K562 (cell line): ENCODE measurements at regions not wholly inside any gene's neighbourhood (a gene's known extent, or its start where the extent isn't known, plus 50 kb on each side); places are given as distances from the start of the nearest gene placed in this dataset.

Source experiments
- ATAC-seq: fragments of 200-7000 bp; cut with Tn5 transposase; 3 replicates; pipeline ENCODE4 v1.9.1; 2020; ENCODE audit warnings: moderate library complexity
- BruUV-seq: library from RNA; stranded (reverse); fragments of 400-500 nt; replicated peaks from 2 replicates; lab custom pipeline; 2021; lab: Mats Ljungman, UMichigan
- CTCF ChIA-PET: fragments of 300-600 bp; formaldehyde crosslinking; extraction: SDS; loops from one replicate; lab custom pipeline; 2021; ENCODE audit warnings: low intra/inter-chr PET ratio; lab: Yijun Ruan, JAX
- POLR2A ChIA-PET: fragments of 300-600, 350-650 bp; sonication (Branson Sonifier 250); formaldehyde crosslinking; extraction: SDS; loops from one replicate; lab custom pipeline; 2021; ENCODE audit warnings: antibody characterized with exemption, inconsistent platforms; lab: Yijun Ruan, JAX
- DNase-seq, 4 experiments: peaks; one replicate each; pipeline versions ENCODE4 v3.0.0 to v3.0.0-alpha.2; 2011 to 2018; ENCODE audit warnings: low spot score in 3 of 4, mixed read lengths in 3 of 4; ENCODE audit errors: extremely low read depth in 1 of 4
- FAIRE-seq: peaks from 2 replicates; lab custom pipeline; 2011; peaks lifted over from hg19 to GRCh38; lab: Jason Lieb, UNC
- H2AFZ ChIP-seq: 2 replicates; pipeline ENCODE4 v1.6.0; 2011; ENCODE audit warnings: low read depth, low read length, control low read depth, inconsistent platforms
- H3K27ac ChIP-seq: fragments of 200-600 bp; 3 replicates; pipeline ENCODE4 v1.8.0; 2011; ENCODE audit warnings: low read depth, mild to moderate bottlenecking, control low read depth, inconsistent platforms, low read length, moderate library complexity, mixed read lengths; ENCODE audit errors: extremely low read depth
- H3K27me3 ChIP-seq, 2 experiments: fragments of 300-600 bp in 1 of 2; 2 replicates in 1 of 2; 3 replicates in 1 of 2; pipeline versions ENCODE4 v1.6.0 to v1.8.0; 2011; ENCODE audit warnings: inconsistent platforms in 2 of 2, low read length in 2 of 2, mild to moderate bottlenecking in 1 of 2, mixed read lengths in 1 of 2, moderate library complexity in 1 of 2; ENCODE audit not compliant: control insufficient read depth in 2 of 2, insufficient read depth in 2 of 2
- H3K36me3 ChIP-seq: fragments of 300-600 bp; 3 replicates; pipeline ENCODE4 v1.8.0; 2011; ENCODE audit warnings: mild to moderate bottlenecking, low read length, inconsistent platforms; ENCODE audit not compliant: control insufficient read depth, insufficient read depth
- H3K4me1 ChIP-seq, 2 experiments: fragments of 200-600 bp in 1 of 2; replicated peaks in 1 of 2; 2 replicates in 1 of 2; 3 replicates in 1 of 2; pipeline versions ENCODE4 v1.5.1 to v1.8.0; 2011; ENCODE audit warnings: inconsistent platforms in 2 of 2, low read length in 2 of 2, mild to moderate bottlenecking in 1 of 2, mixed read lengths in 1 of 2, moderate library complexity in 1 of 2; ENCODE audit not compliant: control insufficient read depth in 2 of 2, insufficient read depth in 2 of 2
- H3K4me2 ChIP-seq: 2 replicates; pipeline ENCODE4 v1.6.1; 2011; ENCODE audit warnings: low read length, control low read depth, inconsistent platforms, mixed read lengths; ENCODE audit not compliant: insufficient read depth
- H3K4me3 ChIP-seq: fragments of 200-600 bp; sonication (generic), shearing (Covaris generic); 2 replicates; pipeline ENCODE4 v1.5.1; 2016; ENCODE audit warnings: control low read depth, inconsistent platforms
- H3K79me2 ChIP-seq: fragments of 200-600 bp; 3 replicates; pipeline ENCODE4 v1.8.0; 2011; ENCODE audit warnings: low read length, inconsistent platforms; ENCODE audit not compliant: control insufficient read depth, insufficient read depth
- H3K9ac ChIP-seq, 2 experiments: 2 replicates each; pipeline versions ENCODE4 v1.6.0 to v1.6.1; 2011; ENCODE audit warnings: low read depth in 2 of 2, low read length in 2 of 2, control low read depth in 1 of 2, inconsistent platforms in 1 of 2, mild to moderate bottlenecking in 1 of 2, mixed read lengths in 1 of 2; ENCODE audit not compliant: insufficient read depth in 1 of 2
- H3K9me1 ChIP-seq: one replicate; pipeline ENCODE4 v1.6.0; 2011; ENCODE audit warnings: inconsistent platforms, mild to moderate bottlenecking, low read length, moderate library complexity; ENCODE audit not compliant: control insufficient read depth, insufficient read depth
- H3K9me3 ChIP-seq: replicated peaks from 2 replicates; pipeline ENCODE4 v1.5.1; 2011; ENCODE audit warnings: low read depth, low read length, inconsistent platforms; ENCODE audit not compliant: control insufficient read depth, insufficient read depth
- H4K20me1 ChIP-seq: replicated peaks from 2 replicates; pipeline ENCODE4 v1.6.1; 2011; ENCODE audit warnings: low read length, inconsistent platforms, mixed read lengths; ENCODE audit not compliant: control insufficient read depth, insufficient read depth
- ETV1 ChIP-seq: fragments of 450-650 bp; conservative IDR thresholded peaks from 2 replicates; pipeline ENCODE4 v1.6.1; 2016; ENCODE audit warnings: missing genetic modification characterization, control low read depth, low read depth, missing compliant biosample characterization
- FOSL1 ChIP-seq: fragments of 200-800 bp; sonication (Bioruptor generic); conservative IDR thresholded peaks from 2 replicates; pipeline ENCODE4 v1.6.1; 2016; ENCODE audit warnings: missing genetic modification characterization, missing compliant biosample characterization
- HDAC3 ChIP-seq: fragments of 450-650 bp; IDR thresholded peaks from 2 replicates; pipeline ENCODE4 v1.6.1; 2018; ENCODE audit warnings: borderline replicate concordance, mild to moderate bottlenecking, moderate library complexity; ENCODE audit not compliant: partially characterized antibody
- POLR2AphosphoS2 ChIP-seq: IDR thresholded peaks from 2 replicates; pipeline ENCODE4 v1.6.1; 2012; ENCODE audit warnings: low read length, improper control_type of control experiment
- SIRT6 ChIP-seq: IDR thresholded peaks from one replicate; pipeline ENCODE4 v1.6.1; 2012; ENCODE audit warnings: low read depth, mild to moderate bottlenecking, control low read depth, inconsistent platforms, low read length, moderate library complexity
- ZBTB17 ChIP-seq: fragments of 450-650 bp; formaldehyde crosslinking; IDR thresholded peaks from 2 replicates; pipeline ENCODE4 v1.4.0; 2020; ENCODE audit warnings: mild to moderate bottlenecking
- ZNF24 ChIP-seq: fragments of 450-650 bp; IDR thresholded peaks from 2 replicates; pipeline ENCODE4 v1.6.1; 2016
- ZNF436 ChIP-seq: fragments of 250-450, 450-650 bp; sonication (Bioruptor Pico); formaldehyde crosslinking; IDR thresholded peaks from 2 replicates; pipeline ENCODE4 v1.7.0; 2020; ENCODE audit warnings: mild to moderate bottlenecking
- ZNF764 ChIP-seq: fragments of 250-450 bp; sonication (Bioruptor Pico); IDR thresholded peaks from 2 replicates; pipeline ENCODE4 v1.4.0; 2020; ENCODE audit warnings: low read depth, mild to moderate bottlenecking, moderate library complexity
- in situ Hi-C: fragments of 300-500 bp; cut with MboI; formaldehyde crosslinking; loops from 4 replicates; pipeline ENCODE4 v1.15.0; 2018; ENCODE audit warnings: inconsistent platforms, mixed read lengths
- intact Hi-C: fragments of 100-400 bp; cut with micrococcal nuclease; formaldehyde crosslinking; loops from 2 replicates; pipeline ENCODE4 v1.14.2; 2022
- TF ChIP-seq, protein P1 (sequence below), 3 experiments: fragments of 200-800 bp in 1 of 3; fragments of 250-450 bp in 1 of 3; fragments of 450-650 bp in 1 of 3; sonication (Bioruptor Pico) in 1 of 3; sonication (Bioruptor generic) in 1 of 3; formaldehyde crosslinking in 1 of 3; IDR thresholded peaks; 2 replicates each; pipeline versions ENCODE4 v1.6.1 to v1.8.0; 2016 to 2022; ENCODE audit warnings: mild to moderate bottlenecking in 2 of 3, missing genetic modification characterization in 2 of 3, missing compliant biosample characterization in 1 of 3, moderate library complexity in 1 of 3
- TF ChIP-seq, protein P2 (sequence below): fragments of 450-650 bp; conservative IDR thresholded peaks from 2 replicates; pipeline ENCODE4 v1.6.1; 2016; ENCODE audit warnings: missing genetic modification characterization, low read depth, mild to moderate bottlenecking, missing compliant biosample characterization, moderate library complexity
- TF ChIP-seq, protein P3 (sequence below): fragments of 450-650 bp; IDR thresholded peaks from 2 replicates; pipeline ENCODE4 v1.6.1; 2017; ENCODE audit warnings: antibody characterized with exemption
- TF ChIP-seq, protein P4 (sequence below): fragments of 450-650 bp; IDR thresholded peaks from 2 replicates; pipeline ENCODE4 v1.6.1; 2017; ENCODE audit warnings: mild to moderate bottlenecking, moderate library complexity

DNA sequence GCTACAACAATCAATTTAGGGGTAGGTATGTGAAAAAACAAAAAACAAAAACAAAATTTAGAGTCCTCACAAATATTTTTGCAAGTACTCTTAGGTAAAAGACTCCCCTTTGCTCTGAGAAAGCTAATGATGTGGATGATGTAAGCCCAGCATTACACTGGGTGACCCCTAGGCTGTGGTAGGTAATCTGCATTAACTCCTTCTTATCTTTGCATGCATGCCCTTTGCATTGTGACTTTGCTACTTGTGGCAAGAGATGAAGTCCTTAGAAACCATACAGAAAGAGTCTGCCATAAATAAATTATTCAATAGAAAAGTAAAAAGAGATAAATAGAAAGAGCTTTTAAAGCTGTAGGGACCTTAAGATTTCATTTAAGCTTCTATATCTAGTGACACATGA lies 159.7 kb upstream of the MBNL1 start:
- Histone ChIP-seq H3K36me3 (no peaks in the 10 kb centered on the region), H2AFZ (peak overlapping the region; percentile 54), H3K4me3 (no peak overlapping the region), H4K20me1 (no peaks in the 10 kb centered on the region), H3K4me1 (peaks cover 0 to 11% of the 10 kb centered on the region in 2 experiments; a peak in 2 of 5 replicates), H3K27ac (peak overlapping the region; percentile 57), H3K9ac (peak overlapping the region in 1 of 2 experiments; percentile 22; a peak in 1 of 4 replicates), H3K9me3 (no peaks in the 10 kb centered on the region), H3K4me2 (0 out of 2 replicates have a peak overlapping the region, but pooled peaks have one; percentile 2), H3K27me3 (no peaks in the 10 kb centered on the region), H3K79me2 (no peaks in the 10 kb centered on the region), H3K9me1 (no peaks in the 10 kb centered on the region)
- no TSS peak for BruUV-seq
- POLR2A ChIA-PET: interaction anchor here (0.7 to 1.2 kb wide), 3 partner anchors 9 to 321 kb away, joined by 3 to 4 read pairs (median 3); no protein-coding TSS in a partner anchor
- intact Hi-C loops: loop anchor here (5.0 kb wide), 1 partner anchor 83 kb away; no protein-coding TSS in a partner anchor
- FAIRE-seq: peak; percentile 95
- ATAC-seq: peak; percentile 98
- in situ Hi-C loops: no loop called here
- DNase-seq: peak; percentile 36 to 86 (median 64)
- CTCF ChIA-PET: no interaction called here
- TF ChIP-seq, protein P1, sequence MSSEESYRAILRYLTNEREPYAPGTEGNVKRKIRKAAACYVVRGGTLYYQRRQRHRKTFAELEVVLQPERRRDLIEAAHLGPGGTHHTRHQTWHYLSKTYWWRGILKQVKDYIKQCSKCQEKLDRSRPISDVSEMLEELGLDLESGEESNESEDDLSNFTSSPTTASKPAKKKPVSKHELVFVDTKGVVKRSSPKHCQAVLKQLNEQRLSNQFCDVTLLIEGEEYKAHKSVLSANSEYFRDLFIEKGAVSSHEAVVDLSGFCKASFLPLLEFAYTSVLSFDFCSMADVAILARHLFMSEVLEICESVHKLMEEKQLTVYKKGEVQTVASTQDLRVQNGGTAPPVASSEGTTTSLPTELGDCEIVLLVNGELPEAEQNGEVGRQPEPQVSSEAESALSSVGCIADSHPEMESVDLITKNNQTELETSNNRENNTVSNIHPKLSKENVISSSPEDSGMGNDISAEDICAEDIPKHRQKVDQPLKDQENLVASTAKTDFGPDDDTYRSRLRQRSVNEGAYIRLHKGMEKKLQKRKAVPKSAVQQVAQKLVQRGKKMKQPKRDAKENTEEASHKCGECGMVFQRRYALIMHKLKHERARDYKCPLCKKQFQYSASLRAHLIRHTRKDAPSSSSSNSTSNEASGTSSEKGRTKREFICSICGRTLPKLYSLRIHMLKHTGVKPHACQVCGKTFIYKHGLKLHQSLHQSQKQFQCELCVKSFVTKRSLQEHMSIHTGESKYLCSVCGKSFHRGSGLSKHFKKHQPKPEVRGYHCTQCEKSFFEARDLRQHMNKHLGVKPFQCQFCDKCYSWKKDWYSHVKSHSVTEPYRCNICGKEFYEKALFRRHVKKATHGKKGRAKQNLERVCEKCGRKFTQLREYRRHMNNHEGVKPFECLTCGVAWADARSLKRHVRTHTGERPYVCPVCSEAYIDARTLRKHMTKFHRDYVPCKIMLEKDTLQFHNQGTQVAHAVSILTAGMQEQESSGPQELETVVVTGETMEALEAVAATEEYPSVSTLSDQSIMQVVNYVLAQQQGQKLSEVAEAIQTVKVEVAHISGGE (CRISPR knock-in tag; IDR thresholded peaks at IDR 0.05): no peak
- TF ChIP-seq, protein P2, sequence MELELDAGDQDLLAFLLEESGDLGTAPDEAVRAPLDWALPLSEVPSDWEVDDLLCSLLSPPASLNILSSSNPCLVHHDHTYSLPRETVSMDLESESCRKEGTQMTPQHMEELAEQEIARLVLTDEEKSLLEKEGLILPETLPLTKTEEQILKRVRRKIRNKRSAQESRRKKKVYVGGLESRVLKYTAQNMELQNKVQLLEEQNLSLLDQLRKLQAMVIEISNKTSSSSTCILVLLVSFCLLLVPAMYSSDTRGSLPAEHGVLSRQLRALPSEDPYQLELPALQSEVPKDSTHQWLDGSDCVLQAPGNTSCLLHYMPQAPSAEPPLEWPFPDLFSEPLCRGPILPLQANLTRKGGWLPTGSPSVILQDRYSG: no peak
- TF ChIP-seq ZNF764 (CRISPR knock-in tag): no peak
- TF ChIP-seq, protein P3, sequence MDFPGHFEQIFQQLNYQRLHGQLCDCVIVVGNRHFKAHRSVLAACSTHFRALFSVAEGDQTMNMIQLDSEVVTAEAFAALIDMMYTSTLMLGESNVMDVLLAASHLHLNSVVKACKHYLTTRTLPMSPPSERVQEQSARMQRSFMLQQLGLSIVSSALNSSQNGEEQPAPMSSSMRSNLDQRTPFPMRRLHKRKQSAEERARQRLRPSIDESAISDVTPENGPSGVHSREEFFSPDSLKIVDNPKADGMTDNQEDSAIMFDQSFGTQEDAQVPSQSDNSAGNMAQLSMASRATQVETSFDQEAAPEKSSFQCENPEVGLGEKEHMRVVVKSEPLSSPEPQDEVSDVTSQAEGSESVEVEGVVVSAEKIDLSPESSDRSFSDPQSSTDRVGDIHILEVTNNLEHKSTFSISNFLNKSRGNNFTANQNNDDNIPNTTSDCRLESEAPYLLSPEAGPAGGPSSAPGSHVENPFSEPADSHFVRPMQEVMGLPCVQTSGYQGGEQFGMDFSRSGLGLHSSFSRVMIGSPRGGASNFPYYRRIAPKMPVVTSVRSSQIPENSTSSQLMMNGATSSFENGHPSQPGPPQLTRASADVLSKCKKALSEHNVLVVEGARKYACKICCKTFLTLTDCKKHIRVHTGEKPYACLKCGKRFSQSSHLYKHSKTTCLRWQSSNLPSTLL: no peak
- peak; percentile 41; the same call in 1 of the 2 replicates for TF ChIP-seq FOSL1 (tag)
- TF ChIP-seq ZBTB17 (CRISPR knock-in tag): no peak
- TF ChIP-seq, protein P4, sequence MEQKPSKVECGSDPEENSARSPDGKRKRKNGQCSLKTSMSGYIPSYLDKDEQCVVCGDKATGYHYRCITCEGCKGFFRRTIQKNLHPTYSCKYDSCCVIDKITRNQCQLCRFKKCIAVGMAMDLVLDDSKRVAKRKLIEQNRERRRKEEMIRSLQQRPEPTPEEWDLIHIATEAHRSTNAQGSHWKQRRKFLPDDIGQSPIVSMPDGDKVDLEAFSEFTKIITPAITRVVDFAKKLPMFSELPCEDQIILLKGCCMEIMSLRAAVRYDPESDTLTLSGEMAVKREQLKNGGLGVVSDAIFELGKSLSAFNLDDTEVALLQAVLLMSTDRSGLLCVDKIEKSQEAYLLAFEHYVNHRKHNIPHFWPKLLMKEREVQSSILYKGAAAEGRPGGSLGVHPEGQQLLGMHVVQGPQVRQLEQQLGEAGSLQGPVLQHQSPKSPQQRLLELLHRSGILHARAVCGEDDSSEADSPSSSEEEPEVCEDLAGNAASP: peak; percentile 73
- no peak for TF ChIP-seq SIRT6
- TF ChIP-seq ZNF436: no peak
- no peak for TF ChIP-seq ETV1 (tag)
- TF ChIP-seq POLR2AphosphoS2: no peak
- TF ChIP-seq ZNF24: peak; percentile 85
- peak; percentile 72 for TF ChIP-seq HDAC3
